Epithelial cell of esophagus (primary cell): ENCODE measurements at regions not wholly inside any gene's neighbourhood (a gene's known extent, or its start where the extent isn't known, plus 50 kb on each side); places are given as distances from the start of the nearest gene placed in this dataset.
"Not testable (repeated sequence)": the region's sequence is repeated elsewhere in the genome, so short reads cannot be mapped to it uniquely, and the experiment has no call there.

Source experiments
- DNase-seq: peaks from one replicate; pipeline ENCODE4 v3.0.0; 2010; ENCODE audit warnings: low read depth
- H3K4me3 ChIP-seq: 2 replicates; pipeline ENCODE4 v1.5.1; 2011; ENCODE audit warnings: mild to moderate bottlenecking, low read length, control low read depth
- TF ChIP-seq, protein P1 (sequence below): IDR thresholded peaks from 2 replicates; pipeline ENCODE4 v1.5.1; 2011; ENCODE audit warnings: low read depth, mild to moderate bottlenecking, low read length, control low read depth, inconsistent platforms; ENCODE audit not compliant: insufficient read depth; ENCODE audit errors: missing control alignments

DNA sequence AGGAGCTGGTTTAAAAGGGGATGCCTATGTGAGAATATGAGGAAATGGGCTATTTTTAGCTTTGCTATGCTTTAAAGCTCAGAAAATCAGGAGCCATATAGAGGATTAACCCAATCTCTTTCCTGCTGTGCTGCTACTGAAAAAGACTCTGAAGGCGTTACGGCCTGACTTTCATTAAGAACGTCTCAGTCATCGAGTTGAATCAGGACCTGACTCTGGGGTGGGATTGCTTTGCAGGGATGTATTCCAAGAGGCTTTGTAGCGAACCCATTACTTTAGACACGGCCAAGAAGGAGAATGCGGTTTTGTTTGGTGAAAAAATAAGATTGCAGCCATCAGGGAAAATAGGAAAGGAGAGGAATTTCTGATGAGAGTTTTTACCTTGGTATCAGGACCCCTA is 426.9 kb downstream of the CCSER2 start:
- DNase-seq: no peak
- H3K4me3 ChIP-seq: no peak overlapping the region
- TF ChIP-seq, protein P1, sequence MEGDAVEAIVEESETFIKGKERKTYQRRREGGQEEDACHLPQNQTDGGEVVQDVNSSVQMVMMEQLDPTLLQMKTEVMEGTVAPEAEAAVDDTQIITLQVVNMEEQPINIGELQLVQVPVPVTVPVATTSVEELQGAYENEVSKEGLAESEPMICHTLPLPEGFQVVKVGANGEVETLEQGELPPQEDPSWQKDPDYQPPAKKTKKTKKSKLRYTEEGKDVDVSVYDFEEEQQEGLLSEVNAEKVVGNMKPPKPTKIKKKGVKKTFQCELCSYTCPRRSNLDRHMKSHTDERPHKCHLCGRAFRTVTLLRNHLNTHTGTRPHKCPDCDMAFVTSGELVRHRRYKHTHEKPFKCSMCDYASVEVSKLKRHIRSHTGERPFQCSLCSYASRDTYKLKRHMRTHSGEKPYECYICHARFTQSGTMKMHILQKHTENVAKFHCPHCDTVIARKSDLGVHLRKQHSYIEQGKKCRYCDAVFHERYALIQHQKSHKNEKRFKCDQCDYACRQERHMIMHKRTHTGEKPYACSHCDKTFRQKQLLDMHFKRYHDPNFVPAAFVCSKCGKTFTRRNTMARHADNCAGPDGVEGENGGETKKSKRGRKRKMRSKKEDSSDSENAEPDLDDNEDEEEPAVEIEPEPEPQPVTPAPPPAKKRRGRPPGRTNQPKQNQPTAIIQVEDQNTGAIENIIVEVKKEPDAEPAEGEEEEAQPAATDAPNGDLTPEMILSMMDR: no peak

- DNase-seq, H3K4me3 ChIP-seq: not testable (repeated sequence)
These were observed 428.3 kb downstream of the CCSER2 start for GRCh38 chr10:84756653-84757052.

GRCh38 chr10:84761994-84762614 is 433.7 kb downstream of the CCSER2 start:
- H3K4me3 ChIP-seq: not testable (repeated sequence)
- peak; percentile 14 for DNase-seq

GRCh38 chr10:84762754-84763394 is 434.5 kb downstream of the CCSER2 start:
- no peak for DNase-seq
- TF ChIP-seq, protein P1: no peak
- no peak overlapping the region for H3K4me3 ChIP-seq

DNA sequence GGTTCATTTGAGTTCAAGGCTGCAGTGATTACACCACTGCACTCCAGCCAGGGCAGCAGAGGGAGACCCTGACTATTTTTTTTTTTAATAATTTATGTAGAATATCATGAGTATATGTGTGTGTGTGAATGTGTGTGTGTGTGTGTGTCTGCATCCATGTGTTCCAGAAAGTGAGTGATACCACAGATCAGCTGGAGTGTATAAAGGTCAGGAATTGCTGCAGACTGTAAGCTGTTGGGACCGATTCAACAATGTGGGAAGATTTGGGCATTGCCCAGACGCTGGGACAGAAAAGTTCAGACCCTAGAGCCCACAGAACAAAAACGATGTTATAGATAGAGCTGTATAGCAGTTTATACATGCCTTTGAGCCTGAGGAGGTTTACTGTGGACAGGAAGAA is 435.6 kb downstream of the CCSER2 start:
- no peak overlapping the region for H3K4me3 ChIP-seq
- no peak for DNase-seq
- TF ChIP-seq, protein P1: no peak

DNA sequence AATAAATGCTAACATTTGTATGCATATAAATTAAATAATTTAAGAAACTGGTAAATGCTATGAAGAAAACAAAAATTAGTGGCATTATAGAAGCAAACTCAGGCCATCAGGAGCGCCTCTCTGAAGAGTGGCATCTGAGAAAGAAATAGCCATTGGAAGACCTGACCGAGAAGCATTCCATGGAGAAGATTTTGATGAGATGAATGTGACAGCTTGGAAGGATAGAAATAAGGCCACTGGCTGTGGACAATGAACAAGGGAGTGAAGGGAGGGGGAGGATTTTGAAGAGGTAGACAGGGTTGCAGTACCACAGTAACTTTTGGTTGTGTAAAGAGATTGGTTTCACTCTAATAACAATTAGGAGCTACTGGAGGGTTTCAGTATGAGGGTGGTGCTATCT is 436.7 kb downstream of the CCSER2 start:
- DNase-seq: no peak
- TF ChIP-seq, protein P1: no peak
- H3K4me3 ChIP-seq: no peak overlapping the region

DNA sequence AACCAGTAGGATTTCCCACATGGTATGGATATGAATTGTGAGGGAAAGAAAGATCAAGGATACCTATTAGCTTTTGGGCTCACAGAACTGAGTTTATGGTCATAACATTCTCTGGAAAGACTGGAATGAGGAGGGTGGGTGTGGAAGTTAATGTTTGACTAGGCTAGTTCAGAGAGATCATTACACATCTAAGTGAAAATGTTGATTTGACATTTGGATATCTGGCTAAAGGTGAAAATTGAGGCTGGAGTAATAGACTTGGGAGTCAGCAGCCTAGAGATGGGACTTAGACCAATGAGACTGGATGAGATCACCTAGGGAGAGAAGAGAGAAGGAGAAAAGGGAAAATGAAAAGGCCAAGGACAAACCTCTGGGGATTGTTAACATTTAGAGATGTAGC is 437.3 kb downstream of the CCSER2 start:
- DNase-seq: no peak
- TF ChIP-seq, protein P1: no peak
- no peak overlapping the region for H3K4me3 ChIP-seq

GRCh38 chr10:84766923-84767322 is 438.5 kb downstream of the CCSER2 start:
- DNase-seq: no peak
- TF ChIP-seq, protein P1: no peak
- no peak overlapping the region for H3K4me3 ChIP-seq
